Trophoblast cell (in vitro differentiated cells and primary cell): ENCODE measurements at regions not wholly inside any gene's neighbourhood (a gene's known extent, or its start where the extent isn't known, plus 50 kb on each side); places are given as distances from the start of the nearest gene placed in this dataset.

Experiments used
- DNase-seq, 2 donors: peaks; one replicate each; pipeline ENCODE4 v3.0.0-alpha.2; 2016
- H2AFZ ChIP-seq: 2 replicates; pipeline ENCODE4 v1.6.1; 2013; ENCODE audit warnings: low read length, moderate library complexity, mild to moderate bottlenecking; ENCODE audit not compliant: insufficient read depth, poor library complexity
- H2AK5ac ChIP-seq: 2 replicates; pipeline ENCODE4 v1.6.1; 2013; ENCODE audit warnings: mild to moderate bottlenecking, low read length
- H2BK120ac ChIP-seq: 2 replicates; pipeline ENCODE4 v1.6.1; 2013; ENCODE audit warnings: low read length, mild to moderate bottlenecking, moderate library complexity; ENCODE audit not compliant: insufficient read depth, poor library complexity
- H2BK12ac ChIP-seq: 2 replicates; pipeline ENCODE4 v1.6.1; 2013; ENCODE audit warnings: mild to moderate bottlenecking, low read length, moderate library complexity
- H2BK5ac ChIP-seq: 2 replicates; pipeline ENCODE4 v1.6.1; 2013; ENCODE audit warnings: low read length, low read depth, moderate library complexity, mild to moderate bottlenecking; ENCODE audit not compliant: poor library complexity
- H3K14ac ChIP-seq: 2 replicates; pipeline ENCODE4 v1.6.1; 2013; ENCODE audit warnings: mild to moderate bottlenecking, low read length
- H3K18ac ChIP-seq: 2 replicates; pipeline ENCODE4 v1.6.1; 2013; ENCODE audit warnings: mild to moderate bottlenecking, low read length
- H3K23ac ChIP-seq: 2 replicates; pipeline ENCODE4 v1.6.1; 2013; ENCODE audit warnings: low read length
- H3K27ac ChIP-seq: 2 replicates; pipeline ENCODE4 v1.5.1; 2013; ENCODE audit warnings: low read depth, mild to moderate bottlenecking, inconsistent platforms, low read length, moderate library complexity
- H3K27me3 ChIP-seq: 2 replicates; pipeline ENCODE4 v1.6.1; 2013; ENCODE audit warnings: inconsistent platforms, mild to moderate bottlenecking, low read length, moderate library complexity; ENCODE audit not compliant: insufficient read depth
- H3K36me3 ChIP-seq, 2 experiments: 1 replicate in 1 of 2; 2 replicates in 1 of 2; pipeline ENCODE4 v1.6.1; 2013; ENCODE audit warnings: low read length in 2 of 2, mild to moderate bottlenecking in 2 of 2, moderate library complexity in 1 of 2; ENCODE audit not compliant: insufficient read depth in 2 of 2, control insufficient read depth in 1 of 2
- H3K4ac ChIP-seq: 2 replicates; pipeline ENCODE4 v1.6.1; 2013; ENCODE audit warnings: low read depth, mild to moderate bottlenecking, low read length, moderate library complexity
- H3K4me1 ChIP-seq, 2 experiments: 1 replicate in 1 of 2; 2 replicates in 1 of 2; pipeline ENCODE4 v1.6.1; 2013; ENCODE audit warnings: low read length in 2 of 2, mild to moderate bottlenecking in 2 of 2, moderate library complexity in 1 of 2; ENCODE audit not compliant: insufficient read depth in 2 of 2, control insufficient read depth in 1 of 2
- H3K4me2 ChIP-seq: 2 replicates; pipeline ENCODE4 v1.6.1; 2013; ENCODE audit warnings: inconsistent platforms, mild to moderate bottlenecking, low read length, moderate library complexity
- H3K4me3 ChIP-seq: 2 replicates; pipeline ENCODE4 v1.5.1; 2013; ENCODE audit warnings: mild to moderate bottlenecking, low read depth, low read length, inconsistent platforms
- H3K79me1 ChIP-seq: one replicate; pipeline ENCODE4 v1.6.1; 2013; ENCODE audit warnings: low read length
- H3K79me2 ChIP-seq: 2 replicates; pipeline ENCODE4 v1.6.1; 2013; ENCODE audit warnings: low read length, mild to moderate bottlenecking; ENCODE audit not compliant: control insufficient read depth, insufficient read depth, poor library complexity
- H3K9ac ChIP-seq: 2 replicates; pipeline ENCODE4 v1.6.1; 2013; ENCODE audit warnings: mild to moderate bottlenecking, low read length
- H3K9me3 ChIP-seq: 2 replicates; pipeline ENCODE4 v1.6.1; 2013; ENCODE audit warnings: low read depth, mild to moderate bottlenecking, control low read depth, inconsistent platforms, low read length; ENCODE audit not compliant: insufficient read depth
- H4K12ac ChIP-seq: 2 replicates; pipeline ENCODE4 v1.6.1; 2013; ENCODE audit warnings: low read depth, mild to moderate bottlenecking, low read length, moderate library complexity
- H4K8ac ChIP-seq: 2 replicates; pipeline ENCODE4 v1.6.1; 2013; ENCODE audit warnings: low read depth, mild to moderate bottlenecking, low read length, moderate library complexity
- H4K91ac ChIP-seq: one replicate; pipeline ENCODE4 v1.6.1; 2013; ENCODE audit warnings: low read depth, mild to moderate bottlenecking, low read length, moderate library complexity
- WGBS: extraction: QIAGEN DNeasy Blood & Tissue Kit; methylation state at CpG from one replicate; pipeline ENCODE4 v1.1.7; 2013; ENCODE audit warnings: missing lambda C conversion rate; ENCODE audit not compliant: insufficient read length, insufficient coverage; ENCODE audit errors: extremely low coverage; 5-methylcytosine and 5-hydroxymethylcytosine counted together

GRCh38 chr10:29067161-29067560, 221.7 kb upstream of the LYZL1 start:
- no peaks in the 10 kb centered on the region for H3K27me3 ChIP-seq
- H3K27ac ChIP-seq, result peak overlapping the region; percentile 34
- peaks cover 6% of the 10 kb centered on the region for H3K79me2 ChIP-seq
- no peak overlapping the region for H2BK5ac ChIP-seq
- H2BK120ac ChIP-seq, result no peak overlapping the region
- H3K4me1 ChIP-seq, result peaks cover 9 to 14% of the 10 kb centered on the region in 2 experiments
- H4K91ac ChIP-seq, result no peak overlapping the region
- H3K4me2 ChIP-seq, result no peak overlapping the region
- DNase-seq, result peak; percentile 88 to 96
- H2AK5ac ChIP-seq, result no peak overlapping the region
- WGBS, result no CpG with 5 or more reads among the region's 3 CpGs
- no peak overlapping the region for H2BK12ac ChIP-seq
- no peaks in the 10 kb centered on the region for H3K9me3 ChIP-seq
- no peak overlapping the region for H3K23ac ChIP-seq
- no peak overlapping the region for H3K4me3 ChIP-seq
- no peak overlapping the region for H4K12ac ChIP-seq
- H3K4ac ChIP-seq, result no peak overlapping the region
- H3K18ac ChIP-seq, result no peak overlapping the region
- no peak overlapping the region for H4K8ac ChIP-seq
- H3K36me3 ChIP-seq, result no peaks in the 10 kb centered on the region
- no peak overlapping the region for H3K9ac ChIP-seq
- H3K14ac ChIP-seq, result no peak overlapping the region
- H3K79me1 ChIP-seq, result peaks cover 46% of the 10 kb centered on the region
- H2AFZ ChIP-seq, result no peak overlapping the region

- no peak for DNase-seq
- no CpG with 5 or more reads among the region's 3 CpGs for WGBS
- Histone ChIP-seq H3K4ac (no peak overlapping the region), H2BK5ac (peak overlapping the region; percentile 74), H3K79me1 (peaks cover 48% of the 10 kb centered on the region), H3K9ac (no peak overlapping the region), H3K9me3 (no peaks in the 10 kb centered on the region), H3K23ac (no peak overlapping the region), H3K14ac (no peak overlapping the region), H3K4me2 (no peak overlapping the region), H3K36me3 (no peaks in the 10 kb centered on the region), H2AFZ (no peak overlapping the region), H3K27ac (peak overlapping the region; percentile 66), H4K12ac (no peak overlapping the region), H3K4me3 (no peak overlapping the region), H2AK5ac (no peak overlapping the region), H3K18ac (no peak overlapping the region), H3K4me1 (peaks cover 9 to 14% of the 10 kb centered on the region in 2 experiments), H4K91ac (no peak overlapping the region), H3K27me3 (no peaks in the 10 kb centered on the region), H2BK12ac (no peak overlapping the region), H3K79me2 (peaks cover 6% of the 10 kb centered on the region), H4K8ac (no peak overlapping the region), H2BK120ac (peak overlapping the region; percentile 82)
Measured at GRCh38 chr10:29067628-29068027, 221.2 kb upstream of the LYZL1 start.

GRCh38 chr10:29068302-29068701, 220.6 kb upstream of the LYZL1 start:
- Histone ChIP-seq H3K27ac (peak overlapping the region; percentile 88), H3K4me1 (peaks cover 8 to 13% of the 10 kb centered on the region in 2 experiments), H2BK5ac (peak overlapping the region; percentile 78), H3K79me1 (peaks cover 44% of the 10 kb centered on the region), H3K4ac (peak overlapping the region; percentile 71), H2BK12ac (peak overlapping the region; percentile 64), H3K79me2 (peaks cover 6% of the 10 kb centered on the region), H3K4me3 (no peak overlapping the region), H3K4me2 (no peak overlapping the region), H3K36me3 (no peaks in the 10 kb centered on the region), H3K18ac (peak overlapping the region; percentile 57), H4K8ac (peak overlapping the region; percentile 83), H3K27me3 (no peaks in the 10 kb centered on the region), H4K12ac (no peak overlapping the region), H2BK120ac (peak overlapping the region; percentile 91), H3K14ac (peak overlapping the region; percentile 88), H3K23ac (no peak overlapping the region), H3K9ac (no peak overlapping the region), H2AK5ac (peak overlapping the region; percentile 86), H2AFZ (no peak overlapping the region), H3K9me3 (no peaks in the 10 kb centered on the region), H4K91ac (peak overlapping the region; percentile 92)
- no CpG with 5 or more reads among the region's 1 CpG for WGBS
- DNase-seq, result no peak

GRCh38 chr10:29068966-29069365, 219.9 kb upstream of the LYZL1 start:
- Histone ChIP-seq H4K12ac (no peak overlapping the region), H2BK120ac (peak overlapping the region; percentile 91), H3K4me2 (no peak overlapping the region), H4K91ac (peak overlapping the region; percentile 92), H3K27me3 (no peaks in the 10 kb centered on the region), H3K36me3 (no peaks in the 10 kb centered on the region), H3K23ac (no peak overlapping the region), H2BK12ac (peak overlapping the region; percentile 64), H3K9ac (peak overlapping the region; percentile 67), H3K14ac (peak overlapping the region; percentile 88), H3K79me2 (peaks cover 6% of the 10 kb centered on the region), H3K4me3 (no peak overlapping the region), H3K9me3 (no peaks in the 10 kb centered on the region), H2BK5ac (peak overlapping the region; percentile 78), H2AK5ac (peak overlapping the region; percentile 86), H4K8ac (peak overlapping the region; percentile 83), H3K79me1 (peaks cover 39% of the 10 kb centered on the region), H3K27ac (peak overlapping the region; percentile 88), H3K18ac (peak overlapping the region; percentile 57), H2AFZ (no peak overlapping the region), H3K4me1 (peaks cover 3 to 10% of the 10 kb centered on the region in 2 experiments), H3K4ac (peak overlapping the region; percentile 71)
- no peak for DNase-seq
- no CpG with 5 or more reads among the region's 6 CpGs for WGBS
